COLO829 (cell line): ENCODE measurements at regions not wholly inside any gene's neighbourhood (a gene's known extent, or its start where the extent isn't known, plus 50 kb on each side); places are given as distances from the start of the nearest gene placed in this dataset.

Experiments used
- DNase-seq: peaks from one replicate; pipeline ENCODE4 v3.0.0; 2012; ENCODE audit warnings: low spot score

DNA sequence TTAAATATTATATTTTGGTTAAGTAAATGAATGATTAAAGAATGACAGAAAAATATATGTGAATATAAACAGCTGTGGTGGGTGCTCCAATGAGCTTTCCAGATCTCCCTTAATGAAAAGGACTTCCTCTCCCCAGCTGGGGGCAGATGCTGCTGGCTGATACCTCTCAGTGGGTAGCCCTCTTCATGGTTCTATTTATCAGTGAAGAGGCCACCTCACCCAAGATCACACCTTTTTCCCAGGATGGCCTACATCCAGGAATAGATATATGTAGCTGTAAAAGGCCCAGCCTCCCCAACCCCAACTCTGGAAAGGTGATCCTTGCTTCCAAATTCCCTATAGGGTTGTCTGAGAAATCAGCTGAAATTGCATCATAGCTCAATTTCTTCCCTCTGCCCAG lies 135.2 kb upstream of the ACVR2A start:
- no peak for DNase-seq

DNA sequence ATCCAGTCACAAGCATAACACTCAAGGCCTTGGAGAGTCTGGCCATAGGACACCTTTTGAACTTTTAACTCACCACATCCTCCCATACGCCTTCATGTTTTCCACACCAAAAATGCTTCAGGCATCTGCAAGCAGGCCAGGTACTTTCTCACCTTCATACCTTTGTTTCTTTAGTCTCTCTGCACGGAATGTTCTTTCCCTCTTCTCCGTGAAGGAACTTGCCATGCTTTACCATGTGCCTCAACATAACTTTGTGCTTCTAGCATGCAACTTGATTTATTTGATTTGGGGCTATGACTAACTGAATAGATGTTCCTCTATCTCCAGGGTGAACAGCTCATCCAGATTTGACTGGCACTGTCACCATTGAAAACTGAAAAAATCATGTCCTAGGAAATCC lies 141.7 kb upstream of the ACVR2A start:
- DNase-seq: no peak

DNA sequence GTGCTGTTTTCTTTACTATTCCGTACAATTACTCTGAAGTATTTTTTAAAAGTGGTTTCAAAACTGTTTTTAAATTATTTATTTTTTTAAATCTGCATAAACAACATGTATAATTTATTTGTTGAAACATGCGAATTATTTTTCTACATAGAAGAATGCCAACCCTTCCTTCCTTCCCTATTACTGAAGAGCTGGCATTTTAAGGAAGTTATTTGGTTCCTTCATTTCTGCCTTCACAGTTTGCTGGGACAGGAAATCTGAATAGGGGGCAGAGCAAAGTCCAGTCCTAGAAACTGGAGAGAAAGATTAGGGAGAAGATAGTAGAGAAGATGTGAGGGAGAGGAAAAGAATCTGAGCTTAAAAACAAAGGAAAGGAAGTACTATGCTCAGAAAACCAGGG lies 146.7 kb upstream of the ACVR2A start:
- no peak for DNase-seq

DNA sequence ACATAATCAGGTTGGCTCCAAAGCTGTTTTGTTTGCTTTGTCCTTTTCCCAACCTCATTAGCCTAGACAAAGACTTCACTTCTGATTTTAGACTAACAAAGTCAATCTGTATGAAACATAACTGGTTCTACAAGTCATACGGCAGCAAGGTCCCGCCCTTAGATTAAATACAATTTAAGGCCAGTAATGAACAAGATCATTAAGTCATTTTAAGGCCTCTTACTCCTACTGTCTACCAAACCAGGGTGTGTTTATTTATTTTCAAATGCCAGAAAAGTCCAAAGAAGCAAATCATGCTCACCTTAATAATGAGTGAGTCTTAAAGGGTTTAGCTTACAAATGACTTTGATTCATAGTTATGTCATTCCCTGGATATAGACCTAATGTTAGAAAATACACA lies 148.4 kb upstream of the ACVR2A start:
- no peak for DNase-seq

DNA sequence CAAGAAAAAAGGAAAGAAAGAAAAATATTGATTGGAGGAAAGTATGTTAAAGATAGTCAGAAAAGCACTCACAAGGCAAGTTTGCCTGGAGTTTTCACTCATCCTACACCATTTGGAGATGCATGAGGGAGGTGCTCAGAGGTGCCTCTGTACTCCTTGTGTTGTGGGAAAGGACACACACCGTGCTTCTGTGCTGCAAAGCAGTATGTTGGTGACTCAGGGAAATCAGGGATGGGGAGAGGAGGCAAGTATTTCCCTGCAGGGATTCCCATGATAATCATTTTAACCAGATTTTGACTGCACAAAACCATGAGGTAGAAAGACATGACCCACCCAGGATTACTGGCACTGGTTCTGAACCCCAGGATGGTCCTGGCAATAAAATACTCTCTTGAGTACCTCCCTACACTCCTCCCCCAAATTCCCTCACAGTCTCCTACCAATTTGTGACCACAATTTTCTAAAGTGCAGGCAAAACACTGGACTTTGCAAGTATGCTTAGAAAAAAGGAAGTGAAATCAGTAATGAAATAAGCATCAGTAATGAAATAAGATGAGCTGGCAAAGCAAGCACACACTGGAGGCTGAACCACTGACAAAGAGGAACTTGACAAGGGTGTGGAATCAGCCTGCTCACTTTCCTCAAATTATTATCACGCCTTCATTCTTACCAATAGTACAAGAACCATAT lies 155.5 kb upstream of the ACVR2A start:
- DNase-seq: no peak

DNA sequence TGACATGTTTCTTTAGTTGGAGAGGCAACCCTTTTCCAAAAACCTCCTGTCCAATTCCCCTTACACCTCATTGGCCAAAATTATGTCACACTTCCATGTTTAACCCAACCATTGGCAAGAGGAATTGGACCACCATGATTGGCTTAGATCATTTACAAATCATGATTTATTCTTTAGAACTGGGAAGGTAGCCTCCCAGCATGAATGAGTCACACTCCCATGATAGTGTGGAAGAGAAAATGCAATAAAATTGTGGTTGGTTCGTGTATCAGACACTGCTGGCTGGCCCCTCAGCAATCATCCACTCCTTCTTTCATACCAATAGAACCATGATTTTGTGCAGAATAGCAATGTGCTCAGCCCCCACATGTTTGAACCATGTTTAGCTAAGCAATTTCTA lies 156.6 kb upstream of the ACVR2A start:
- DNase-seq: no peak

DNA sequence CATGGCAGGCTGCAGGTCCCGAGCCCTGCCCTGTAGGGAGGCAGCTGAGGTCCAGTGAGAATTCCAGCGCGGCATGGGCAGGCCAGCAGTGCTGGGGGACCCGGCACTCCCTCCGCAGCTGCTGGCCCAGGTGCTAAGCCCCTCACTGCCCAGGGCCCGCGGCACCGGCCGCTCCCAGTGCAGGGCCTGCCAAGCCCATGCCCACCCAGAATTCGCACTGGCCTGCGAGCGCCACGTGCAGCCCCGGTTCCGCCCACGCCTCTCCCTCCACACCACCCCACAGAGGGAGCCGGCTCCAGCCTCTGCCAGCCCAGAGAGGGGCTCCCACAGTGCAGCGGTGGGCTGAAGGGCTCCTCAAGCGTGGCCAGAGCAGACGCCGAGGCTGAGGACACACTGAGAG lies 158.5 kb upstream of the ACVR2A start:
- no peak for DNase-seq

DNA sequence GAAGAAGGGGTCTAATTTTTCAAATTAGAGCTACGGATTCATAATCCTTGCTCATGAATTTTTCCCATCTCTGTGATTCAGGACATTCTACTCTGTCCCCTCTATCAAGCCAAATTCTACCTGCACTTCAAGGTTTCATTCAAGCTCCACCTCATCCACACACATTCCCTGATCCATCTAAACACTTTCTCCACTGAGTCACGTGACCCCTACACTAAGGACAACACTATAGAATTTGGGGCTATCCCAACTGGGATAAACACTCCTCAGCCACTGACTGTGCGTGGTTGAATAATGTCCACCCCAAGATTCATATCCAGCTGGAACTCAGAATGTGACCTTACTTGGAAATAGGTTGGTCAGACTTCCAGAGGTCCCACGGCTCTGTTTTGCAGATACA lies 159.9 kb upstream of the ACVR2A start:
- DNase-seq: no peak

DNA sequence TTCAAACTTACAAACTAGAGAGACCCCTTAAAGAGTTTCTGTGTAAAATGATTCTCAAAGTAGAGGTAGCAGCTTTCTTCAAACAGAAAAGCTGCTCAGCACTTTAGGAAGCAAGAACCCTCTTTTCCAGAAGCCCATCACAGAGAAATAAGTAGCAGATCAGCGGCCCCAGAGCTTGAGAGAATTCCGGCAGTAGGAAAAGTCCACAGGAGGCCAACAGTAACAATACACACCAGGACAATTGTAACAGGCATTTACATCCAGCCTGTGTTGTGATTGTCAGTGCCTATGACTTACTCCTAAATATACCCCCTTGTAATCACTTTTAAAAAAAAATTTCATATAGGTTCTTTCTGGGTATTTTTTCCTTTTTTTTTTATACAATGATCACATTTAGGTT lies 161.4 kb upstream of the ACVR2A start:
- no peak for DNase-seq

DNA sequence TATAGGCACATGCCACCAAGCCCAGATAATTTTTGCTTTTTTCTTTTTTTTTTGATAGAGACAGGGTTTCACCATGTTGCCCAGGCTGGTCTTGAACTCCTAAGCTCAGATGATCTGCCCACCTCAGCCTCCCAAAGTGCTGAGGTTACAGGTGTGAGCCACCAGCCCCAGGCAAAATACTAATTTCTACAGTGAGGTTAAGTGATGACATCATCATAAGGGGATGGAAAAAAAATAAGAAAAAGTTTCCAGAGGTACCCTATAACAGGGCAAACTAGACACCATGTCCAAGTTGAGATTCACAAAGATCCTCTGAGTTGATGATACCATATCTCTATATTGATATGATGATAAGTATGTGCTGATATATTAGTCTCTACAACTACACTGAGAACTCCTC lies 163.7 kb upstream of the ACVR2A start:
- no peak for DNase-seq

DNA sequence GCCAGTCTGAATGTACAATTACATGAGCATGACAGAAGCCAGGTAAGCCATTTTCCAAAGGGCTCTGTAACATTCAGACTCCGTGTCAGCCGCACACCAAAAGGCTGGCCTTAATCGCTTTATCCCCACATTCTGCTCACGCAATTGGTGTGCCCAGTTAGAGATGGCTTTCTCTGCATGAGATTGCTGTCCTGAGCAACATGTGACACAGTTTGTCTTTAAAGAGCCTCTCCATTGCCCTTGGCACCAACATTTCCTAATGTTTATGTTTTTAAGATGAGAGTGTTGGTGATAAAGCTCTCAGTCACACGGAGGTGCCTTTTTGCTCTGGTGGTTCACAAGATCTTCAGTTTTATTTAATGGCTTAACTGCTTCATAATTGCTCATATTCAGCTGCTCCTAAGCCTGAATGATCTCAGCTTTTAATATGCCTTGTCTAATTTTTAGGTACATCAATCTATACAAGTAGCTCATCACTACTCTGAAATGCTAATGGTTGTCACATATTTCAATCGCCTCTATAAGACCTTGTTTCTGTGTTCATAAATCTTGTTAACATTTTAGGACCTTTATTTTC lies 164.8 kb upstream of the ACVR2A start:
- no peak for DNase-seq

DNA sequence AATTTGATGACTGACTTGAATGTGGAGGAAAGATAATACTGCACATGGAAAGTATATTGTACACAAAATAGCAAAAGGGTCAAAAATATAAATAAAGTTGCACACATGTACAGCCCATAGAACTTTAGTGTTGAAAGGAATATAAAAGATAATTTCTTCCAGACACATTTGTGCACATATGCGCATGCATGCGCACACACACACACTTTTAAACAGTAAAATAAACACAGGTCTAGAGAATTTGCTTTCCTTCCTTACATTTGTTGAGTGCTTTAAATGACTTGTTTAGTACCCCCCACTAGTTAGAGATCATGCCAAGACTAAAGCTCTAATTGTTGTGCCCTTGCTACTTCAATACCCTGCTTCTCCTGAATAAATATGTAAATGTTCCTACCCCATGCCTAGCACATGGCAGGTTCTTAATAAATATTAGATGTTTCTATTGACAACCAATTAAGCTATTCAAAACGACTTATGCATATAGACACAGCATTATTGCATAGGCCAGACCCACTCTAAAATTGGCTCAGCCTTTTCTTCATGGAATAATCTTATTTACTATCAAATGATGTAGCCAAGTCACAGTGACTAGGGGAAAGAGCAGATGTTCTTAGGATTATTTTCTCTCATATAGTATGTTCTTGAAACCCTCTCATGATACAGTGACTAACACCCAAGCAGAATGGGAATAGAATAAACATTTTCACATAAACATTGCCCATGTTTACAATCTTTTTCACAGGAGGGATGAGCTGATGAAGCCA lies 165.5 kb upstream of the ACVR2A start:
- DNase-seq: no peak

DNA sequence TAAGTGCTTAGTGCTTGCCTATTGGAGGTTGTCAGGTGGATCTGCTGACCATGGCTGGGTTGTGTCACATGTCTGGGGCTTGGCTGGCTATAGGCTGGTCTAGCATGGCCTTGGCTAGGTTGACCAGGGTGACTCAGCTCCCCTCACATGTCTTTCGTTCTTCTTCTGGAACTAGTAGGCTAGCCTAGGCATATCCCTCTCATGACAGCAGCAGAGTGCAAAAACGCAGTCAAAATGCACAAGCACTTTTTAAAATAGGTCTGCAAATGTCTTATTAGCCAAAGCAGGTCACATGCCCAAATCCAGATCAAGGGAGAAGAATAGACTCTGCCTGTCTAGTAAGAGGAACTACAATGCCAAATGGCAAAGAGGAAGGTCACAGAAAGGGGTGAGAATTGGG lies 179.7 kb upstream of the ACVR2A start:
- DNase-seq: no peak

DNA sequence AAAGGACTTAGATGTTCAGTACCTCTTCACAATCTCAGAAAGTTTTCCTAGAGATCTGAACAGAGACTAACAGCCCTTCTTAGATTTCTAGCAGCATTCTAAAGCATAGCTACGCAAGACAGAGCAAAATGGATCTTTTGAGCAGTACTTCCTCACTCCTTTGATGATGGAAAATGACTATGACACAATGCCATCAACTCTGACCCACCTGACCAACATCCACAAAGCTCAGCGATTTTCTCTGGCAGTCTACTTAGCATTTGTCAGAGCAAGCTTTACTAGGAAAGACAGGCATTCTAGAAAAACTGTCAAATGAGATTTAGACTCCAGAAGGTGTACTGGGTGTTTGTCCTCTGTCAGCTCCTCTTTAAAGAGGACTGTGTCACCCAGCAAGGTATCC lies 180.9 kb upstream of the ACVR2A start:
- DNase-seq: no peak

DNA sequence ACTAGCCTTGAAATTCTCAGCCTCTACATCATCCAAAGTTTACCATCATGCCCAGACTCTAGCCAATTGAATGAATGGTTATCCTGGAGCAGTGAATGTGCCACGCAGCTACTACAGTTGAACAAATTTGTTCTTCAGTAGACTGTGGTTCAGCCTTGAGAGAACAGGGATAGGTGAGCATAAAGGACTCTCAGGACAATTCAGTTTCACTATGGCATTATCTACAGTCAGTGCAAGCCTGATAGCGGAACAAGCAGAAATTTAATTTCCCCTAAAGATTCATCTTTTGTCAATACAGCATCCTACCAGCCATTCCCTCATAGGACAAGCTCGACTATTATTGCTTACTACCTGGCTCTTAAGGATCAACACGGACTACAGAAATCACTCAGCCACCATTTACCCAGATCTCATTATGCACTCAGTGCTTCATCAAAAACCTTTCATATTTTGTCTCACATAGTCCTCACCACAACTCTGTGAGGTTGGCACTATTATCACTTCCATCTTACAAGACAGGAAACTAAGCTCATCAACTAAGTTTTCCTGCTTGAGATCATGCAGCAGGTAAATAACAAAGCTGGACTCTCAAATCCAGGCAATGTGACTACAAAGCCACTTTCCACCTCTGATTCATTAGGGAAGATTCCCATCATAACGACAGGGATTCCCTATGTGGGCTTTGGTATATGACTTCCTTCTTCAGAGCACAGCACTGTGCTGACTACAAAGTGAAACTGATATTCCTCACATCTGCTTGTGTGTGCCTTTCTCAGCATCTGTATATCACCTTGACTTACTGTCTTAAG lies 181.5 kb upstream of the ACVR2A start:
- DNase-seq: no peak

DNA sequence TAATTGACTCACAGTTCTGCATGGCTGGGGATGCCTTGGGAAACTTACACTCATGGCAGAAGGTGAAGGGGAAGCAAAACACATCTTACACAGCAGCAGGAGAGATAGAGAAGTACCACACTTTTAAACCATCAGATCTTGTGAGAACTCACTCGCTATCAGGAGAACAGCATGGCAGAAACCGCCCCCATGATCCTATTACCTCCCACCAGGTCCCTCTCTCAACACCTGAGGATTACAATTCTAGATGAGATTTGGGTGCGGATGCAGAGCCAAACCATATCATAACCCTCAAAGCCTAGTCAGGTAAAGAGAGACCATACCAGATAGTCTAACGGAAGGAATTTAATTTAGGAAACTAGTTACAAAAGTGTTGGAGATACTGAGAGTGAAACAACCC lies 182.6 kb upstream of the ACVR2A start:
- no peak for DNase-seq

DNA sequence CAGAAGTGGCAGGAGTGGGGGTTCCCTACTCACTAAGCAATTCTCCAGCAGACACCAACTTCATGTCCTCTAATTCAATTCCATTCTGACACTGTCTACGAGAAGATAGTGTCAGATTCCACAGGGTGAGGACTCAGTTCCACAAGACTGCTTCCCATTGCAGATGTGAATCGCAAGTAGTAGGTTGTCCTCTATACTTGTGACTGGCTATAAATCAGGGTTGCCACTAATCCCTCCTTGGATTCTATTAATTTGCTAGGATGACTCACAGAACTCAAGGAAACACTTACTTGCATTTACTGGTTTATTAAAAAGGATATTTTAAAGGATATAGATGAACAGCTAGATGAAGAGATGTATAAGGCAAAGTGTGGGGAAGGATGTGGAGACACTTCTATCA lies 184.1 kb upstream of the ACVR2A start:
- DNase-seq: no peak

DNA sequence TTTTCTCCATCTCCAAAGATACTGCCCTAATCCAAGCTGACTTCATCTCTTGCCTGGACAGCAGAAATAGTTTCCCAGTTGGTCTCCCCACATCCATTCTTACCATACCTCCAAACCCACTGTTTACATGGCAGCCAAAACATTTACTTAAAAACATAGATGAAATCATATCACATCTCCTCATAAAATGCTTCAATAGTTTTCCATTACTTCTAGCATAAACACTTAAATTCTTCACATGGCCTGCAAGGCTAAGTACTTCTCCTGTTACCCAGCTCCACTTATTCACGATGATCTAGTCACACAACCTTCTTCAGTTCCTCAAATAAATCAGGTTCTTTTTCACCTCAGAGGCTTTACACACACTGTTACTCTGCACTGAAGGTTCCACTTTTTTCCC lies 185.8 kb upstream of the ACVR2A start:
- DNase-seq: no peak

DNA sequence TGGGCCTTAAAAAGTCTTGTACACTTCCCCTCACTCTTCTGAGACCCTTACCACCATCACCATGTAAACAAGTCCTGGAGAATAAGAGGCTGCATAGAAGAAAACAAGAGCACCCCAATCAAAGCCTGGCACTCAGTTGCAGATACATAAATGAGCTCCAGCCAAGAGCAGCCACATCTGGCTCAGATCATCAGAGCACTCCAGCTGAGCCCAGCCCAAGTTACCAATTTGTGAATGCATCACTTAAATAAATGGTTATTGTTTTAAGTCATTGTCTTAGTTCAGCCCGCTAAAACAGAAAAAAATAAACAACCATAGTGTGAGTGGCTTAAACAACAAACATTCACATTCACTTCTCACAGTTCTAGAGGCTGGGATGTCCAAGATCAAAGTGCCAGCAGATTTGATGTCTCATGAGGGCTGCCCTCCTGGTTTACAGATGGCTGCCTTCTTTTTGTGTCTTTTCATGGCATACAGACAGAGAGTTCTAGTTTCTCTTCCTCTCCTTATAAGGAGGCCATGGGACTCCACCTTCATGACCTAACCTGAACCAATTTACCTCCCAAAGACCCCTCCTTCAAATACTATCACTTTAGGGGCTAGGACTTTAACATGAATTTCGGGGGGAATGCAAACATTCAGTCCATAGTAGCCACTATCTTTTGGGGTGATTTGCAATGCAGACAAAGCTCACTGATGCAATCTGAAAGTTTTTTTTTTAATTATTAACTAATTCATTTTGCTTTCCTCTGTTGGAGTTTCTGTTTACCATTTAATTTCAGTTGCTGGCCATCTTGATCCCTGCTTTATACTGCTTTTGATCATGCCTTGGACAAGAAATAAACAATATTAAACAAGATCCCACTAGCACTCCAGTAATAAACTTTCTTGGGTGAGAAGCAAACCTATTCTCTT lies 187.5 kb upstream of the ACVR2A start:
- no peak for DNase-seq

DNA sequence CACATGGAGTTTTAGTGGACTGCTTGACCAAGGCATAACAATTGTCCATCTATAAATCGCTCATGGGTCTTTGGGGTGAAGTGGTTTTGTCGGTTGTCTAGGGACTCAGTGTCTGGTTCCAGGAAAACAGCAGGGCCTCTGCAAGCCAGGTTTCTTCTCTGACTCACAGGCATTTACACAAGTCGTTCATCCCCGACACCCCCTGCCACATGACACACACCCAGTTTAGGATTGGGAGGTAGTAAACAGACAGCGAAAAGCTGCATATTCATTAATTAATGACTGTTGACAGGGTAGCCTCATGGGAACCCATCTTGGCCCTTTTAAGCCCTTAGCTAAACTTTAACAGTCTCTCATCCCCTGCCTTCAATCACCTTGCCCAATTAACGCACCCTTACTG lies 194.8 kb upstream of the ACVR2A start:
- DNase-seq: no peak

DNA sequence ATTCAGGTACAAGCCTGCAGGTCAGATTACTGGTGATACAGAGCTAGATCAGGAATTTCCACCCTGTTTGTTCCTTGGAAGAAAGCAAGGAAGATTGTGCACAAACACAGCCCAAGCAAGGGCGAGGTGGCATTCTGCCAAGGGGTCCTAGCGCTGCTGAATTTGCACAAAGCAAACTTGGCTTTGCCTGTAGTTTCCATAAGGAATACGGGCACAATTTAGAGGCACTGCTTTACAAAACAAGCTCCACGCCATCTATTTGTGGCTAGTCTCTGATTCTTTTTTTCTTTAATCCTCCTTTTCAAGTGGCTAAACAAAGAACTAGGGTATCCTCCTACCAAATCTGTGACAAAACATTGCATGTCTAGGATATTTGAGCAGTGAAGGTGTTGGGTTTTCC lies 195.5 kb upstream of the ACVR2A start:
- no peak for DNase-seq

DNA sequence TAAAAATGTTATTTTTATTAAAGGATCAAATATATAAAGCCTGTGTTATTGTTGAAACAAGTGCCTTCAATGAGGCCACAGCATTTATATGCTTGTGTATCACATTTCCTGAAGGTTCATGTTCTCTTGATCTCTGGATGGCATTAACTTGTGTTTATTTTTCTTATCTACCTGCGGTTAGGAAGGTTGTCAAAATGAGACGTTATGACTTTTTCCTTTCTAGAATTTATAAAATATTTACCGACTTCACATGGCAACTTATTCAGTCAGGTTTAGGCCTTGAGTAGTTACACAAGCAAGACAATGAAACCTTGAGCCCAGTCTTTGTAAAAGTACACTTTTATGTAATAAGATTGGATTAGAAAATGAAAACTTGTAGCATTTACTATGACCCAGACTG lies 196.4 kb upstream of the ACVR2A start:
- no peak for DNase-seq
